ENCODE measurements at regions not wholly inside any gene's neighbourhood (a gene's known extent, or its start where the extent isn't known, plus 50 kb on each side); places are given as distances from the start of the nearest gene placed in this dataset.
"Not testable (repeated sequence)": the region's sequence is repeated elsewhere in the genome, so short reads cannot be mapped to it uniquely, and the experiment has no call there.

DNA sequence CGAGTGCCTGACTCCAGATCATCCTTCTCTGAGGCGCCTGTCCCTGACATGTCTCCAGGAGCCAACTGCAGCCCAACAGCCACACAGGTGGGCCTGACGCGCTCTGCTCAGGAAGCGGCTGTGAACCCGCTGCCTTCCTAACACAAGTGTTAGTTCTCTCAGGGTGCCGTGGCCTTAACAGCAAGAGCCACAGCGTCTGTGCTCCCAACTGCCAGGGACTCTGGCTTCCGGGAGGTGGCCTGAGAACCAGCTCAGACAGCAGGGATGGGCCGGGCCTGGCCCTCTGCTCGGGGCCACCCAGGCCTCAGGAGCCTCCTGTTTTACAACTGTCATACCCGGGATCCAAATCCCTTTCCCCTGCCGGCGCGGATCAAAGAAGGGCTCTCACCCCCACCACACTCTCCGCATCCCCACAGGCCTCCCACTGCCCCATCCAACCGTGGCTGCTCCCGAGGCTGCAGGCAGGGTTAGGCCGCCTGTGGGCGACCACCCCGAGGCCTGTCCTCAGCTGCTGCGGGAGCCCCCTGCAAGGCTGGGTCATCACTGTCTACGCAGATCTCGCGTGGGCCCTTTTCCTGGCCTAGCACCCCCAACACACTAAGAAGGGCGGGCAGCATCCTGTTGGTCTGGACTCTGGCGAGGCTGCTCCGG lies 114.2 kb upstream of the ZNF236 start:
- no peak for DNase-seq (ENCODE audit: low read depth, low spot score)
- Histone ChIP-seq H4K20me1 (ENCODE audit: insufficient read depth) (no peaks in the 10 kb centered on the region), H3K27ac (ENCODE audit: low read depth, low read length) (no peak overlapping the region), H3K27me3 (ENCODE audit: insufficient read depth, low read length) (no peaks in the 10 kb centered on the region), H3K4me1 (ENCODE audit: control insufficient read depth in 1 of 2, insufficient read depth in 2 of 2, low read length in 2 of 2) (peaks cover 0 to 3% of the 10 kb centered on the region in 2 experiments; a peak in 2 of 4 replicates), H3K9ac (ENCODE audit: low read length) (no peak overlapping the region), H3K4me3 (replicated peaks in 1 of 2; ENCODE audit: low read depth in 1 of 2, low read length in 2 of 2) (no peak overlapping the region), H3K4me2 (ENCODE audit: low read length) (no peak overlapping the region), H3K9me3 (ENCODE audit: control insufficient read depth in 1 of 2, insufficient read depth in 1 of 2, low read depth in 1 of 2, low read length in 2 of 2) (no peaks in the 10 kb centered on the region), H2AFZ (ENCODE audit: low read depth, low read length, poor library complexity, severe bottlenecking) (no peak overlapping the region), H3K9me2 (ENCODE audit: insufficient read depth) (no peaks in the 10 kb centered on the region), H3K79me2 (ENCODE audit: insufficient read depth, low read length) (no peaks in the 10 kb centered on the region), H3K36me3 (ENCODE audit: control insufficient read depth in 1 of 2, insufficient read depth in 2 of 2, low read length in 2 of 2) (no peaks in the 10 kb centered on the region)
- ATAC-seq, result no peak
- ChIA-PET POLR2A (no interaction called here), RAD21 (ENCODE audit: low non-redundant PET in 1 of 2, low total read pairs in 2 of 2, uncharacterized antibody in 2 of 2, unreplicated experiment in 2 of 2) (no interaction called here), CTCF (no interaction called here)
- TF ChIP-seq POLR2A (IDR thresholded peaks at IDR 0.05; ENCODE audit: borderline replicate concordance, extremely low read depth, insufficient read depth, insufficient read length) (no peak), ZFX (IDR thresholded peaks at IDR 0.05) (no peak; the same call in 1 of the 2 replicates), TCF7L2 (IDR thresholded peaks at IDR 0.05; ENCODE audit: borderline replicate concordance, extremely low read depth, insufficient read depth, insufficient read length) (no peak), POLR2AphosphoS5 (IDR thresholded peaks at IDR 0.05; ENCODE audit: low read depth, low read length) (no peak), RAD21 (IDR thresholded peaks at IDR 0.05; ENCODE audit: low read depth) (no peak), SP1 (IDR thresholded peaks at IDR 0.05; ENCODE audit: low read depth) (no peak), YY1 (IDR thresholded peaks at IDR 0.05; ENCODE audit: extremely low read depth, insufficient replicate concordance, low read depth, low read length) (no peak), ZNF274 (IDR thresholded peaks at IDR 0.05; ENCODE audit: low read depth, low read length) (no peak), JUND (IDR thresholded peaks at IDR 0.05) (no peak), EGR1 (IDR thresholded peaks at IDR 0.05; ENCODE audit: low read depth) (no peak)
- TF ChIP-seq, protein P1, sequence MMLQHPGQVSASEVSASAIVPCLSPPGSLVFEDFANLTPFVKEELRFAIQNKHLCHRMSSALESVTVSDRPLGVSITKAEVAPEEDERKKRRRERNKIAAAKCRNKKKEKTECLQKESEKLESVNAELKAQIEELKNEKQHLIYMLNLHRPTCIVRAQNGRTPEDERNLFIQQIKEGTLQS (IDR thresholded peaks at IDR 0.05), result no peak
- intact Hi-C loops (cut with micrococcal nuclease), result loop anchor here (5.0 kb wide), 1 partner anchor 86 kb away; no protein-coding TSS in a partner anchor
- BruUV-seq (replicated peaks), result no TSS peak

DNA sequence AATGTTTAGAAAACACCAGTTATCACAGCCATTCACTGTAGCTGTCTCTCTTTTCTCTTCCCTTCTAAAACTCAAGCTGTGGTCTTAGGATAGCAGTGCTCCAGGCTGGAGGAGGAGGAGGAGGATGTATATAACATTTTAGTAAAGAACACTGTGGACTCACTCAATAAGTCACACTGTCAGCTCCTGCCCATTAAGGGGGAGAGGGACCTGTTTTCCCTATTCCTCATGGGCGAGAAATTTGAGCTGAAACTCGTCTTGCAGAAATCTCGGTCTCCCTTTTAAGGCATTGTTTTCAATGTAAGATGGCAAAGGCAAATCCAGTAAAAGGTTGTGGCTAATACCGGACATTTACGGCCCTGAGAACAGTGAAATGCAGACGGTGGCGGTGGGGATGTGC lies 114.8 kb upstream of the ZNF236 start:
- Histone ChIP-seq H3K36me3 (ENCODE audit: control insufficient read depth in 1 of 2, insufficient read depth in 2 of 2, low read length in 2 of 2) (no peaks in the 10 kb centered on the region), H3K9ac (ENCODE audit: low read length) (no peak overlapping the region), H3K4me2 (ENCODE audit: low read length) (no peak overlapping the region), H3K79me2 (ENCODE audit: insufficient read depth, low read length) (no peaks in the 10 kb centered on the region), H2AFZ (ENCODE audit: low read depth, low read length, poor library complexity, severe bottlenecking) (no peak overlapping the region), H3K4me1 (ENCODE audit: control insufficient read depth in 1 of 2, insufficient read depth in 2 of 2, low read length in 2 of 2) (peaks cover 0 to 3% of the 10 kb centered on the region in 2 experiments; a peak in 2 of 4 replicates), H3K27ac (ENCODE audit: low read depth, low read length) (no peak overlapping the region), H4K20me1 (ENCODE audit: insufficient read depth) (no peaks in the 10 kb centered on the region), H3K9me3 (ENCODE audit: control insufficient read depth in 1 of 2, insufficient read depth in 1 of 2, low read depth in 1 of 2, low read length in 2 of 2) (no peaks in the 10 kb centered on the region), H3K27me3 (ENCODE audit: insufficient read depth, low read length) (0 out of 2 replicates have a peak, but pooled peaks cover 1% of the 10 kb centered on the region), H3K9me2 (ENCODE audit: insufficient read depth) (no peaks in the 10 kb centered on the region), H3K4me3 (replicated peaks in 1 of 2; ENCODE audit: low read depth in 1 of 2, low read length in 2 of 2) (no peak overlapping the region)
- ATAC-seq, result no peak
- intact Hi-C loops (cut with micrococcal nuclease), result loop anchor here (5.0 kb wide), 1 partner anchor 85 kb away; no protein-coding TSS in a partner anchor
- CTCF ChIA-PET, result no interaction called here
- no TSS peak for BruUV-seq (replicated peaks)
- POLR2A ChIA-PET, result no interaction called here
- TF ChIP-seq, protein P2, sequence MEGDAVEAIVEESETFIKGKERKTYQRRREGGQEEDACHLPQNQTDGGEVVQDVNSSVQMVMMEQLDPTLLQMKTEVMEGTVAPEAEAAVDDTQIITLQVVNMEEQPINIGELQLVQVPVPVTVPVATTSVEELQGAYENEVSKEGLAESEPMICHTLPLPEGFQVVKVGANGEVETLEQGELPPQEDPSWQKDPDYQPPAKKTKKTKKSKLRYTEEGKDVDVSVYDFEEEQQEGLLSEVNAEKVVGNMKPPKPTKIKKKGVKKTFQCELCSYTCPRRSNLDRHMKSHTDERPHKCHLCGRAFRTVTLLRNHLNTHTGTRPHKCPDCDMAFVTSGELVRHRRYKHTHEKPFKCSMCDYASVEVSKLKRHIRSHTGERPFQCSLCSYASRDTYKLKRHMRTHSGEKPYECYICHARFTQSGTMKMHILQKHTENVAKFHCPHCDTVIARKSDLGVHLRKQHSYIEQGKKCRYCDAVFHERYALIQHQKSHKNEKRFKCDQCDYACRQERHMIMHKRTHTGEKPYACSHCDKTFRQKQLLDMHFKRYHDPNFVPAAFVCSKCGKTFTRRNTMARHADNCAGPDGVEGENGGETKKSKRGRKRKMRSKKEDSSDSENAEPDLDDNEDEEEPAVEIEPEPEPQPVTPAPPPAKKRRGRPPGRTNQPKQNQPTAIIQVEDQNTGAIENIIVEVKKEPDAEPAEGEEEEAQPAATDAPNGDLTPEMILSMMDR (IDR thresholded peaks at IDR 0.05 in 2 of 3, conservative IDR thresholded peaks at IDR 0.05 in 1 of 3; ENCODE audit: borderline replicate concordance in 1 of 3, insufficient read depth in 1 of 3, low read depth in 2 of 3, low read length in 2 of 3), result no peak
- no peak for TF ChIP-seq JUND (IDR thresholded peaks at IDR 0.05)
- TF ChIP-seq, protein P1 (IDR thresholded peaks at IDR 0.05), result no peak
- no peak for DNase-seq (ENCODE audit: low read depth, low spot score)
- RAD21 ChIA-PET (ENCODE audit: low non-redundant PET in 1 of 2, low total read pairs in 2 of 2, uncharacterized antibody in 2 of 2, unreplicated experiment in 2 of 2), result no interaction called here

DNA sequence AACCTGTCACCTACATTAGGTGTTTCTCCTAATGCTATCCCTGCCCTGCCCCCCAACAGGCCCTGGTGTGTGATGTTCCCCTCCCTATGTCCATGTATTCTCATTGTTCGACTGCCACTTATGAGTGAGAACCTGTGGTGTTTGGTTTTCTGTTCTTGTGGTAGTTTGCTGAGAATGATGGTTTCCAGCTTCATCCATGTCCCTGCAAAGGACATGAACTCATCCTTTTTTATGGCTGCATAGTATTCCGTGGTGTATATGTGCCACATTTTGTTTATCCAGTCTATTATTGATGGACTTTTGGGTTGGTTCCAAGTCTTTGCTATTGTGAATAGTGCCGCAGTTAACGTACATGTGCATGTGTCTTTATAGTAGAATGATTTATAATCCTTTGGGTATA lies 117.8 kb upstream of the ZNF236 start:
- RAD21 ChIA-PET (ENCODE audit: low non-redundant PET in 1 of 2, low total read pairs in 2 of 2, uncharacterized antibody in 2 of 2, unreplicated experiment in 2 of 2); H3K79me2 ChIP-seq (ENCODE audit: insufficient read depth, low read length); H3K27me3 ChIP-seq (ENCODE audit: insufficient read depth, low read length); H3K4me2 ChIP-seq (ENCODE audit: low read length); H3K27ac ChIP-seq (ENCODE audit: low read depth, low read length); CTCF ChIA-PET; DNase-seq (ENCODE audit: low read depth, low spot score); H3K9me2 ChIP-seq (ENCODE audit: insufficient read depth); H3K4me1 ChIP-seq (ENCODE audit: control insufficient read depth in 1 of 2, insufficient read depth in 2 of 2, low read length in 2 of 2); BruUV-seq (replicated peaks); H2AFZ ChIP-seq (ENCODE audit: low read depth, low read length, poor library complexity, severe bottlenecking); H3K4me3 ChIP-seq (replicated peaks in 1 of 2; ENCODE audit: low read depth in 1 of 2, low read length in 2 of 2); ATAC-seq; H3K9ac ChIP-seq (ENCODE audit: low read length); H3K9me3 ChIP-seq (ENCODE audit: control insufficient read depth in 1 of 2, insufficient read depth in 1 of 2, low read depth in 1 of 2, low read length in 2 of 2); POLR2A ChIA-PET; intact Hi-C loops (cut with micrococcal nuclease); H3K36me3 ChIP-seq (ENCODE audit: control insufficient read depth in 1 of 2, insufficient read depth in 2 of 2, low read length in 2 of 2); H4K20me1 ChIP-seq (ENCODE audit: insufficient read depth): not testable (repeated sequence)

All from HCT116 (cell line).